ENCODE measurements at regions not wholly inside any gene's neighbourhood (a gene's known extent, or its start where the extent isn't known, plus 50 kb on each side); places are given as distances from the start of the nearest gene placed in this dataset.
A peak's percentile ranks its signal among the peaks of the same experiment; 100 is the strongest.
"Not testable (repeated sequence)": the region's sequence is repeated elsewhere in the genome, so short reads cannot be mapped to it uniquely, and the experiment has no call there.

GRCh38 chr15:45867281-45867680 is 232.5 kb downstream of the SQOR start:
- Histone ChIP-seq H3K9me3 (ENCODE audit: control insufficient read depth in 1 of 2, low read length in 2 of 2) (no peaks in the 10 kb centered on the region), H3K27me3 (ENCODE audit: insufficient read depth, low read length) (no peaks in the 10 kb centered on the region), H3K27ac (ENCODE audit: low read depth, low read length) (no peak overlapping the region), H3K4me3 (ENCODE audit: low read length in 2 of 2) (no peak overlapping the region), H3K4me1 (ENCODE audit: insufficient read depth, low read length) (no peaks in the 10 kb centered on the region), H3K36me3 (ENCODE audit: insufficient read depth, low read length) (no peaks in the 10 kb centered on the region)
- Mint-ChIP-seq H3K4me1 (no peaks in the 10 kb centered on the region), H3K27me3 (peaks cover 2 to 3% of the 10 kb centered on the region in 2 donors), H3K27ac (no peak overlapping the region), H3K4me3 (no peak overlapping the region), H3K36me3 (no peaks in the 10 kb centered on the region), H3K9me3 (peaks cover 0 to 11% (median 4%) of the 10 kb centered on the region in 8 donors)
- ChIA-PET POLR2A (ENCODE audit: partially characterized antibody) (no interaction called here), CTCF (ENCODE audit: partially characterized antibody) (no interaction called here)
- intact Hi-C loops (cut with micrococcal nuclease) = no loop called here
- DNase-seq = no peak

DNA sequence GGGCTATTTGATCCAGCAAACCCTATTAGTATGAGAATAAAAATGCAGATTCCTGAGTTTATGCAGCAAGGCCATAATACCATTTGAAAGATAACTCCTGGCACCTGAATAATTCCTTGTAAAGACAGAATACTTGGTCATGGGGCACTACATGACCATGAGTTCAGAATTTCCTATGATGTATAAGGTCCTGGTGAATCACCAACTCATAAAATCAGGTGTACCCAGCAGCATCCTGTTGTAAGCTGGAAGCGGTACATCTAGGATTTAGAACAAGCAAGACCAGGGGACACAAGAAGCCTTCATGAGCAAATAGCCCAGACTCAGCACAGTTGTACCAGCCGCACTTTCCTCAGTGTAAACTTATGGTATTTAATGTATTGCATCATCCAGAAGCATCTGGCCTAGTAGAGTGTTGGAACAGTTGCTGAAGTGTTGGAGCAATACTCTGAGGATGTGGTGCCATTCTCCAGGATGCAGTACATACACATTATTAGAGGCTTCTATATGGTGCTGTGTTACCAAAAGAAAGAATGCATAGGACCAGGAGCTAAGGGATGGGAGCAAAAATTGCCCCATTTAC is 233.4 kb downstream of the SQOR start:
- Mint-ChIP-seq H3K9me3 (peaks cover 0 to 18% (median 7%) of the 10 kb centered on the region in 8 donors), H3K4me3 (no peak overlapping the region), H3K4me1 (no peaks in the 10 kb centered on the region), H3K27me3 (peaks cover 2% of the 10 kb centered on the region in 2 donors), H3K36me3 (no peaks in the 10 kb centered on the region), H3K27ac (no peak overlapping the region)
- H3K4me1 ChIP-seq (ENCODE audit: insufficient read depth, low read length) = no peaks in the 10 kb centered on the region
- no peak overlapping the region for H3K4me3 ChIP-seq (ENCODE audit: low read length in 2 of 2)
- no peaks in the 10 kb centered on the region for H3K27me3 ChIP-seq (ENCODE audit: insufficient read depth, low read length)
- CTCF ChIA-PET (ENCODE audit: partially characterized antibody) = no interaction called here
- H3K27ac ChIP-seq (ENCODE audit: low read depth, low read length) = no peak overlapping the region
- no peak for DNase-seq
- H3K36me3 ChIP-seq (ENCODE audit: insufficient read depth, low read length) = no peaks in the 10 kb centered on the region
- POLR2A ChIA-PET (ENCODE audit: partially characterized antibody) = no interaction called here
- intact Hi-C loops (cut with micrococcal nuclease) = no loop called here
- H3K9me3 ChIP-seq (ENCODE audit: control insufficient read depth in 1 of 2, low read length in 2 of 2) = no peaks in the 10 kb centered on the region

DNA sequence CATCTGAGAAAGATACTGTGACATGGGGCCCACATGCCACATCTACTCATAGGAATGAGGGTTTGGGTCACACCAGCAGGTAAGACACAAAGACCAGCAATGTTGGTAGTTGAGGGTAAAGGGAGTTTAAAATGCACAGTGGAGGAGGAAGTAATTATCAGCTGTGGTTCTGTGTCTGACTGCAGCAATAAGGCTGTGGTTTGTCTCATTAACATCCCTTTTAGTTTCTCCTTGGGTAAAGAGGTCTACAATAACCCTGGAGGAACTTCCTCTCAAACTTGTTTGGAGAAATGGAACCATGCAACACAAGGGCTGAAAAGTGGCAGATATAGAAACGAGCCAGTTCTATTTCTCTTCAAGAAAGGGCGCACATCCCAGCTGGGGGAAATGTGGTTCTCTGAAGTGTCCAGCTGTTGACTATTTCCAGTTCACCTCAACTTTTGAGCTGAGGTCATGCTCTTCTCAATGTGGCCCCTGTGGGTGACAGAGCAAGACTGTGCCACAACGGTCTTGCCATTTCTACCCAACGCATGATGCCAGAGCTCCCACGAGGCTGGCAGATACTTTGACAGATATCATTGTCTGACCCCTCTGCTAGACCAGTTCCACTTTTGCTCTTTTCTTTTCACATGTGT is 234.3 kb downstream of the SQOR start:
- Mint-ChIP-seq H3K4me1 (no peaks in the 10 kb centered on the region), H3K27ac (no peak overlapping the region), H3K36me3 (no peaks in the 10 kb centered on the region), H3K9me3 (peaks cover 0 to 20% (median 9%) of the 10 kb centered on the region in 8 donors), H3K27me3 (peaks cover 1 to 2% of the 10 kb centered on the region in 2 donors), H3K4me3 (no peak overlapping the region)
- intact Hi-C loops (cut with micrococcal nuclease) = no loop called here
- Histone ChIP-seq H3K27ac (ENCODE audit: low read depth, low read length) (no peak overlapping the region), H3K36me3 (ENCODE audit: insufficient read depth, low read length) (no peaks in the 10 kb centered on the region), H3K9me3 (ENCODE audit: control insufficient read depth in 1 of 2, low read length in 2 of 2) (no peaks in the 10 kb centered on the region), H3K4me3 (ENCODE audit: low read length in 2 of 2) (no peak overlapping the region), H3K4me1 (ENCODE audit: insufficient read depth, low read length) (no peaks in the 10 kb centered on the region), H3K27me3 (ENCODE audit: insufficient read depth, low read length) (no peaks in the 10 kb centered on the region)
- CTCF ChIA-PET (ENCODE audit: partially characterized antibody) = no interaction called here
- POLR2A ChIA-PET (ENCODE audit: partially characterized antibody) = no interaction called here
- no peak for DNase-seq

DNA sequence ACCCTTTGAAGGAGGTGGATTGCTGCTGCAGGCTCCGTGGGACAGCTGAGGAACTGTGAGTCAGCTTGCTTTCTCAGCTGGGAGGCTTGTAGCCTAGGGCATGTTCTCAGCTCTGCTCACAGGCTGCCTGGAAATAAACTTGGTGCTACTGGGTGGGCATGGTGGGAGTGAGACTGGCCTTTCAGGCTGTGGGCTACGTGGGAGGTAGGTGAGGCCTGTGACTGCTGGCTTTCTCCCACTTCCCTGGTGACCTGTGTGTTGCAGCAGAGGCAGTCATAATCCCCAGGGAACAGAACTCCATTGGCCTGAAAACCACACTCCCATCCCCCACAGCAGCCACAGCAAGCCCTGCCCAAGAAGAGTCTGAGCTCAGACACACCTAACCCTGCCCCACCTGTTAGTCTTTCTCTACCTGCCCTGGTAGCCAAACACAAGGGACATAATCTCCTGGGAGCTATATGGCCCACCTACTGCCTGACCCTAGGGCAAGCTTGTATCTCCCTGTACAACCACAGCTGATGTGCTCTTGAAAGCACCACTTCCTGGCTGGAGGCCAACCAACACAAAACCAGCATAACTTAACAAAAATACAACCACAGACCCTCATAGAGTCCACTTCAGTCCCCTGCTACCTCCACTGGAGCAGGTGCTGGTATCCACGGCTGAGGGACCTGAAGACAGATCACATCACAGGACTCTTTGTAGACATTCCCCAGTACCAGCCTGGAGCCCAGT is 236.5 kb downstream of the SQOR start:
- Histone ChIP-seq H3K36me3 (ENCODE audit: insufficient read depth, low read length) (no peaks in the 10 kb centered on the region), H3K27ac (ENCODE audit: low read depth, low read length) (no peak overlapping the region), H3K9me3 (ENCODE audit: control insufficient read depth in 1 of 2, low read length in 2 of 2) (no peaks in the 10 kb centered on the region), H3K27me3 (ENCODE audit: insufficient read depth, low read length) (no peaks in the 10 kb centered on the region), H3K4me3 (ENCODE audit: low read length in 2 of 2) (no peak overlapping the region), H3K4me1 (ENCODE audit: insufficient read depth, low read length) (no peaks in the 10 kb centered on the region)
- DNase-seq = no peak
- Mint-ChIP-seq H3K4me1 (no peaks in the 10 kb centered on the region), H3K27ac (no peak overlapping the region), H3K4me3 (no peak overlapping the region), H3K36me3 (no peaks in the 10 kb centered on the region), H3K27me3 (peaks cover 0 to 5% of the 10 kb centered on the region in 2 donors), H3K9me3 (peaks cover 0 to 24% (median 11%) of the 10 kb centered on the region in 8 donors)
- ChIA-PET POLR2A (ENCODE audit: partially characterized antibody) (no interaction called here), CTCF (ENCODE audit: partially characterized antibody) (no interaction called here)
- intact Hi-C loops (cut with micrococcal nuclease) = no loop called here

DNA sequence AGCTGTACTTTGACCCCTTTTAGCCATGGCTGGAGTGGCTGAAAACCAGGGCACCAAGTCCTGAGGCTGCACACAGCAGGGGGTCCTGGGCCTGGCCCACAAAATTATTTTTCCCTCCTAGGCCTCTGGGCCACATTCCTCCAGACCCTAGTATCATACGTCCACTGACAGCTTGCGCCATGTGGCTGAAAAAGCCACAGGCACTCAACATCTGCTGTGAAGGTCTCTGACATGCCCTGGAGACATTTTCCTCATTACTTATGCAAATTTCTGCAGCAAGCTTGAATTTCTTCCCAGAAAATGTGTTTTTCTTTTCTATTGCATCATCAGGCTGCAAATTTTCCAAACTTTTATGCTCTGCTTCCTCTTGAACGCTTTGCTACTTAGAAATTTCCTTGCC is 239.0 kb downstream of the SQOR start:
- peak in 1 of 5 donors; percentile 21 for DNase-seq
- no peak overlapping the region for H3K27ac ChIP-seq (ENCODE audit: low read depth, low read length)
- POLR2A ChIA-PET (ENCODE audit: partially characterized antibody) = no interaction called here
- no peaks in the 10 kb centered on the region for H3K36me3 ChIP-seq (ENCODE audit: insufficient read depth, low read length)
- no peak overlapping the region for H3K4me3 ChIP-seq (ENCODE audit: low read length in 2 of 2)
- no peaks in the 10 kb centered on the region for H3K36me3 Mint-ChIP-seq
- H3K4me3 Mint-ChIP-seq = no peak overlapping the region
- no peaks in the 10 kb centered on the region for H3K4me1 ChIP-seq (ENCODE audit: insufficient read depth, low read length)
- CTCF ChIA-PET (ENCODE audit: partially characterized antibody) = no interaction called here
- intact Hi-C loops (cut with micrococcal nuclease) = no loop called here
- H3K4me1 Mint-ChIP-seq = no peaks in the 10 kb centered on the region
- no peaks in the 10 kb centered on the region for H3K27me3 ChIP-seq (ENCODE audit: insufficient read depth, low read length)
- no peaks in the 10 kb centered on the region for H3K9me3 ChIP-seq (ENCODE audit: control insufficient read depth in 1 of 2, low read length in 2 of 2)
- peaks cover 0 to 27% (median 11%) of the 10 kb centered on the region in 8 donors for H3K9me3 Mint-ChIP-seq
- H3K27me3 Mint-ChIP-seq = peaks cover 0 to 5% of the 10 kb centered on the region in 2 donors
- no peak overlapping the region for H3K27ac Mint-ChIP-seq

DNA sequence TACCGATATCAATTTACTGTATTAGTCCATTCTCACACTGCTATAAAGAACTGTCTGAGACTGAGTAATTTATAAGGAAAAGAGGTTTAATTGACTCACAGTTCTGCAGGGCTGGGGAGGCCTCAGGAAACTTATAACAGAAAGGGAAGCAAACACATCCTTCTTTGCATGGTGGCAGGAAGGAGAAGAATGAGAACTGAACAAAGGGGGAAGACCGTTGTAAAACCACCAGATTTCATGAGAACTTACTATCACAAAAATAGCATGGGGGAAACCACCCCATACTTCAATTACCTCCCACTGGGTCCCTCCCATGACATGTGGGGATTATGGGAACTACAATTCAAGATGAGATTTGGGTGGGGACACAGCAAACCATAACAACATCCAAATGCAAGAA is 239.7 kb downstream of the SQOR start:
- H3K27ac Mint-ChIP-seq; H3K4me1 ChIP-seq (ENCODE audit: insufficient read depth, low read length); POLR2A ChIA-PET (ENCODE audit: partially characterized antibody); H3K27me3 Mint-ChIP-seq; H3K27ac ChIP-seq (ENCODE audit: low read depth, low read length); H3K27me3 ChIP-seq (ENCODE audit: insufficient read depth, low read length); H3K4me3 ChIP-seq (ENCODE audit: low read length in 2 of 2); DNase-seq; CTCF ChIA-PET (ENCODE audit: partially characterized antibody); intact Hi-C loops (cut with micrococcal nuclease); H3K4me1 Mint-ChIP-seq; H3K9me3 ChIP-seq (ENCODE audit: control insufficient read depth in 1 of 2, low read length in 2 of 2); H3K36me3 ChIP-seq (ENCODE audit: insufficient read depth, low read length); H3K36me3 Mint-ChIP-seq; H3K4me3 Mint-ChIP-seq: not testable (repeated sequence)
- peaks cover 0 to 27% (median 11%) of the 10 kb centered on the region in 8 donors for H3K9me3 Mint-ChIP-seq

- Histone ChIP-seq H3K9me3 (ENCODE audit: control insufficient read depth in 1 of 2, low read length in 2 of 2) (no peaks in the 10 kb centered on the region), H3K27ac (ENCODE audit: low read depth, low read length) (no peak overlapping the region), H3K4me1 (ENCODE audit: insufficient read depth, low read length) (no peaks in the 10 kb centered on the region), H3K4me3 (ENCODE audit: low read length in 2 of 2) (no peak overlapping the region), H3K36me3 (ENCODE audit: insufficient read depth, low read length) (no peaks in the 10 kb centered on the region), H3K27me3 (ENCODE audit: insufficient read depth, low read length) (no peaks in the 10 kb centered on the region)
- ChIA-PET CTCF (ENCODE audit: partially characterized antibody) (no interaction called here), POLR2A (ENCODE audit: partially characterized antibody) (no interaction called here)
- Mint-ChIP-seq H3K4me1 (no peaks in the 10 kb centered on the region), H3K36me3 (no peaks in the 10 kb centered on the region), H3K27ac (no peak overlapping the region), H3K9me3 (peaks cover 0 to 6% (median 3%) of the 10 kb centered on the region in 8 donors), H3K27me3 (no peaks in the 10 kb centered on the region), H3K4me3 (no peak overlapping the region)
- intact Hi-C loops (cut with micrococcal nuclease) = no loop called here
- DNase-seq = no peak
Measured at GRCh38 chr15:45884289-45884688, 249.5 kb downstream of the SQOR start.
